ENCODE measurements at regions not wholly inside any gene's neighbourhood (a gene's known extent, or its start where the extent isn't known, plus 50 kb on each side); places are given as distances from the start of the nearest gene placed in this dataset.
A peak's percentile ranks its signal among the peaks of the same experiment; 100 is the strongest.

DNA sequence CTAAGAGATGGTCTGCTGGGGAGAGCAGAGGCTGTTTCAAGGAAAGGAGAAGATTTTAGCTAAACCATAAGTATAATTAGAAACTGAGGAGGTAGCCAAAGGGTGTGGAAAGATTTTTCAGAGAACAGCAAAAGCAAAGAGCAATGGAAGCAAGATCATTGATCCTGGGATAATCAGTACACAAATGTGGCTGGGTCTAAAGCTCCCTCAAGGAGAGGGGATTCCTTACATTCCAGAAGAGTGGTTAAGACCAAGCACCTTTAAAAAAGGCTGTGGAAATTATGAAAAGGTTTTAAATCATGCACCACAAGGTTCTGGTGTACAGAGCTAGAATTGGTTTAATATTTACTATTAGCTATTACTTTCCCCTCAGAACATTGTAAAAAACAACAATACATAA, 246.0 kb upstream of the UBE2E3 start:
- Histone ChIP-seq H3K4me1 (ENCODE audit: low read depth) (peaks cover 6% of the 10 kb centered on the region), H3K4me3 (no peak overlapping the region), H3K9me3 (no peaks in the 10 kb centered on the region), H3K36me3 (ENCODE audit: low read depth) (no peaks in the 10 kb centered on the region)
- ATAC-seq (no peak), DNase-seq (no peak)
- intact Hi-C loops (cut with DNase I, micrococcal nuclease), result no loop called here
- TF ChIP-seq, protein P1, sequence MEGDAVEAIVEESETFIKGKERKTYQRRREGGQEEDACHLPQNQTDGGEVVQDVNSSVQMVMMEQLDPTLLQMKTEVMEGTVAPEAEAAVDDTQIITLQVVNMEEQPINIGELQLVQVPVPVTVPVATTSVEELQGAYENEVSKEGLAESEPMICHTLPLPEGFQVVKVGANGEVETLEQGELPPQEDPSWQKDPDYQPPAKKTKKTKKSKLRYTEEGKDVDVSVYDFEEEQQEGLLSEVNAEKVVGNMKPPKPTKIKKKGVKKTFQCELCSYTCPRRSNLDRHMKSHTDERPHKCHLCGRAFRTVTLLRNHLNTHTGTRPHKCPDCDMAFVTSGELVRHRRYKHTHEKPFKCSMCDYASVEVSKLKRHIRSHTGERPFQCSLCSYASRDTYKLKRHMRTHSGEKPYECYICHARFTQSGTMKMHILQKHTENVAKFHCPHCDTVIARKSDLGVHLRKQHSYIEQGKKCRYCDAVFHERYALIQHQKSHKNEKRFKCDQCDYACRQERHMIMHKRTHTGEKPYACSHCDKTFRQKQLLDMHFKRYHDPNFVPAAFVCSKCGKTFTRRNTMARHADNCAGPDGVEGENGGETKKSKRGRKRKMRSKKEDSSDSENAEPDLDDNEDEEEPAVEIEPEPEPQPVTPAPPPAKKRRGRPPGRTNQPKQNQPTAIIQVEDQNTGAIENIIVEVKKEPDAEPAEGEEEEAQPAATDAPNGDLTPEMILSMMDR (IDR thresholded peaks at IDR 0.05), result no peak

DNA sequence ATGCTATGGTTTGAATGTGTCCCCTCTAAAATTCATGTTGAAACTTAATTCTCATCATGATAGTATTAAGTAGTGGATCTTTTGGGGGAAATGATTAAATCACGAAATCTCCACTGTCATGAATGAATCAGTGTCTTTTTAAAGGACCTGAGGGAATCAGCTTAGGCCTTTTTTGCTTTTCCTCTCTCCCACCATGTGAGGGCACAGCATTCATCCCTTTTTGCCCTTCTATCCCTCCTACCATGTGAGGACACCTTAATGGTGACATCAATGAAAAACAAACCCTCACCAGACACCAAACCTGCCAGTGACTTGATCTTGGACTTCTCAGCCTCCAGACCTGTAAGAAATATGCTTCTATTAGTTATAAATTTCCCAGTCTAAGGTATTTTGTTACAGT, 247.1 kb upstream of the UBE2E3 start:
- Histone ChIP-seq H3K4me3 (no peak overlapping the region), H3K9me3 (no peaks in the 10 kb centered on the region)
- no peak for DNase-seq

DNA sequence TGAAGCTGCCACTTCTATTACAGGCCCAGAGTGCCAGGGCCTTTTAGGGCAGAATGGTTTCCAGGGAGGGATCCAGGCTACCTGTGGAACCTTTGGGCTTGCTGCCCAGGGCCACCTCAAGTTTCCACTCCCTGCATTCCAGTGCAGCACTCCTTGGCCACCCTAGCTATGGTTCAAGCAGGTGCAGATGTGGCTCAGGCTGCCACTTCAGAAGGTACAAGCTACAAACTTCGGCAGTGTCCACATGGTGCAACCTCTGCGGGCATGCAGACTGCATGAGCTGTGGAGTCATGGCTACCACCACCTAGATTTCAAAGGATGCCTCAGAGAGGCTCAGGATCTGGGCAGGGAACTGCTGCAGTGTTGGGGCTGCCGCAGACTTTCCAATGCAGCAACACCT, 248.1 kb upstream of the UBE2E3 start:
- Histone ChIP-seq H3K36me3 (ENCODE audit: low read depth) (no peaks in the 10 kb centered on the region), H3K9me3 (no peaks in the 10 kb centered on the region), H3K4me1 (ENCODE audit: low read depth) (peaks cover 6% of the 10 kb centered on the region), H3K4me3 (no peak overlapping the region)
- ATAC-seq, result no peak
- TF ChIP-seq, protein P1 (IDR thresholded peaks at IDR 0.05), result no peak
- intact Hi-C loops (cut with DNase I, micrococcal nuclease), result no loop called here
- DNase-seq, result no peak

More for the DNA sequence above, 247.1 kb upstream of the UBE2E3 start:
- TF ChIP-seq, protein P1 (IDR thresholded peaks at IDR 0.05), result no peak
- H3K36me3 ChIP-seq (ENCODE audit: low read depth), result no peaks in the 10 kb centered on the region
- intact Hi-C loops (cut with DNase I, micrococcal nuclease), result no loop called here
- peaks cover 6% of the 10 kb centered on the region for H3K4me1 ChIP-seq (ENCODE audit: low read depth)
- ATAC-seq, result no peak

DNA sequence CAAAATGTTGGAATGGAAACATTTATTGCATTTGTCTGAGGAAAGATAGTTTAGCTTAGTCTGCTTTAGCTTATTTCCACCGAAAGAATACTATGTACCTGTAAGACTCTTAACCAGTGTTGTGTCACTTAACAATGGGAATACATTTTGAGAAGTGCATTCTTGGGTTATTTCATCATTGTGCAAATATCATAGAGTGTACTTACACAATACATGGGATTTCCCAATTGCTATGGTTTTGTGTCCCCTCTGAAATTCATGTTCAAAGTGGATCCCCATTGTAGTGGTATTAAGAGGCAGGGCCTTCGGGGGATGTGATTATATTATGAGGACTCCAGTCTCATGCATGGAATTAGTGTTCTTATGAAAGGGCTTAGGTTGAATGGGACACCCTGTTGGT, 249.4 kb upstream of the UBE2E3 start:
- H3K4me3 ChIP-seq, result no peak overlapping the region
- H3K9me3 ChIP-seq, result no peaks in the 10 kb centered on the region
- TF ChIP-seq, protein P1 (IDR thresholded peaks at IDR 0.05), result no peak
- DNase-seq, result no peak
- intact Hi-C loops (cut with DNase I, micrococcal nuclease), result no loop called here
- ATAC-seq, result no peak
- H3K36me3 ChIP-seq (ENCODE audit: low read depth), result no peaks in the 10 kb centered on the region
- peaks cover 6% of the 10 kb centered on the region for H3K4me1 ChIP-seq (ENCODE audit: low read depth)

DNA sequence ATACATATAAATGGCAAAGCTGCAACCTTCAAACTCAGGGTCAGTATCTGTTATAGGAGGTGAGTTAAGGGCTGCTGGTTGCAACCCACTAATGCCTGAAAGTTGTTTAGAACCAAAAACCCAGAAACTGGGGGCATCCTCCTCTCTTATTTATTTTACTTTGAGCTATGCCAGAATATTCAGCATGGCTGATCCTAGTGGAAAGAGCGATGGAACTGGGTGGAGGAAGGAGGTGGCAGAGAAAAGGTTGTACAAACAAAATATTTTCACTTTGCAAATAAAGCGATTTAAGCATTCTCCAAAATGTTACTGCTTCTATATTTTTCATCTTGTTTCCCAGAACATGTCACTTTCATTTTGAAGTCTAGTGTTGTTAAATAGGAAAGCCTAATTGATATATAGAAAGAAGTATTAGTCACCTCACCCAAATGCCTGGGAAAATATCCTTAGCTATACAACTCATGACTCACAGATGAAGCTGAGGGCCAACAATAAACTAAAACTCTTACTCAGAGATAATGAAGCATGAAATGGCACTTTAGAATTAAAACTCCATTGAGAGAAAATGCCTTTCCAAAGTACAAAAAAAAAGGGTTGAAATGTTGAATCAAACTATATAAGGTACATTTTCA, 251.4 kb upstream of the UBE2E3 start:
- no peaks in the 10 kb centered on the region for H3K36me3 ChIP-seq (ENCODE audit: low read depth)
- no peak overlapping the region for H3K4me3 ChIP-seq
- TF ChIP-seq, protein P1 (IDR thresholded peaks at IDR 0.05), result no peak
- ATAC-seq, result peak; percentile 45
- DNase-seq, result no peak
- H3K4me1 ChIP-seq (ENCODE audit: low read depth), result peaks cover 6% of the 10 kb centered on the region
- intact Hi-C loops (cut with DNase I, micrococcal nuclease), result no loop called here
- no peaks in the 10 kb centered on the region for H3K9me3 ChIP-seq

DNA sequence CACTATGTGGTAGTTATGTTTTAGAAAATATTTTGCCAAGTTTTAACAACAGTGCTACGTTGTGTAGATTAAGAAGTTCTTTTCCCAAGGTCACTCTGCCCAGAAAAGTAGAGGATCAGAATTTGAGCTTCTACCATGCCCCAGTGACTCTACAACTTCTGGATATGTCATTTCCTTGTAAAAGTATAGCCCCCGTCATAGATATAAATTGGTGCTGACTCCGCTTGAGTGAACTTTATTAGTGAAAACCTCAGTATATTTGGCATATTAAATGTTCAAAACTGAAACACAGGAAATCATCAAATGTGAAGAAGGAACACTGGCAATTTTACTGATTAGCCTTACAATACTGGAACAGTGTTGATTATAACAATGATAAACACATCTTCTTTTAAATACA, 256.7 kb upstream of the UBE2E3 start:
- DNase-seq (no peak), ATAC-seq (no peak)
- intact Hi-C loops (cut with DNase I, micrococcal nuclease), result no loop called here
- Histone ChIP-seq H3K4me1 (ENCODE audit: low read depth) (no peaks in the 10 kb centered on the region), H3K9me3 (no peaks in the 10 kb centered on the region), H3K36me3 (ENCODE audit: low read depth) (no peaks in the 10 kb centered on the region), H3K4me3 (no peak overlapping the region)
- TF ChIP-seq, protein P1 (IDR thresholded peaks at IDR 0.05), result no peak
